NCI-H510A (cell line): ENCODE measurements at regions not wholly inside any gene's neighbourhood (a gene's known extent, or its start where the extent isn't known, plus 50 kb on each side); places are given as distances from the start of the nearest gene placed in this dataset.
"Not testable (repeated sequence)": the region's sequence is repeated elsewhere in the genome, so short reads cannot be mapped to it uniquely, and the experiment has no call there.

ENCODE experiments used
- DNase-seq: peaks from one replicate; lab custom pipeline; 2025; lab: John Stamatoyannopoulos, UW

- no peak for DNase-seq
These were observed 51.2 kb downstream of the OR13H1 start for GRCh38 chrX:131595120-131595519.

- DNase-seq = no peak
These were observed 64.0 kb downstream of the OR13H1 start for GRCh38 chrX:131607792-131608369.

GRCh38 chrX:131609480-131609879, 65.6 kb downstream of the OR13H1 start:
- DNase-seq = no peak

- no peak for DNase-seq
These were observed 69.4 kb downstream of the OR13H1 start for GRCh38 chrX:131613260-131613659.

GRCh38 chrX:131614241-131614640, 70.4 kb downstream of the OR13H1 start:
- DNase-seq = no peak

GRCh38 chrX:131617182-131617581, 73.3 kb downstream of the OR13H1 start:
- no peak for DNase-seq

- DNase-seq = no peak
These were observed 77.8 kb downstream of the OR13H1 start for GRCh38 chrX:131621650-131622049.

GRCh38 chrX:131626681-131627296, 82.9 kb downstream of the OR13H1 start:
- DNase-seq = no peak

- DNase-seq = no peak
These were observed 86.7 kb downstream of the OR13H1 start for GRCh38 chrX:131630534-131630933.

GRCh38 chrX:131633285-131633917, 89.5 kb downstream of the OR13H1 start:
- DNase-seq = peak; percentile 6

GRCh38 chrX:131634900-131635299, 91.0 kb downstream of the OR13H1 start:
- no peak for DNase-seq

GRCh38 chrX:131646106-131646505, 102.2 kb downstream of the OR13H1 start:
- no peak for DNase-seq

- no peak for DNase-seq
These were observed 105.9 kb downstream of the OR13H1 start for GRCh38 chrX:131649741-131650140.

GRCh38 chrX:131650637-131651410, 107.0 kb downstream of the OR13H1 start:
- DNase-seq = no peak

- not testable (repeated sequence) for DNase-seq
These were observed 119.9 kb downstream of the OR13H1 start for GRCh38 chrX:131663726-131664125.

GRCh38 chrX:131671735-131672134, 127.9 kb downstream of the OR13H1 start:
- DNase-seq = no peak

GRCh38 chrX:131675596-131676194, 131.8 kb downstream of the OR13H1 start:
- no peak for DNase-seq

GRCh38 chrX:131677655-131678628, 134.1 kb downstream of the OR13H1 start:
- no peak for DNase-seq

GRCh38 chrX:131682735-131683134, 138.9 kb downstream of the OR13H1 start:
- not testable (repeated sequence) for DNase-seq

GRCh38 chrX:131693359-131693758, 149.5 kb downstream of the OR13H1 start:
- DNase-seq = no peak

- not testable (repeated sequence) for DNase-seq
These were observed 153.1 kb downstream of the OR13H1 start for GRCh38 chrX:131696989-131697388.
